ENCODE measurements at regions not wholly inside any gene's neighbourhood (a gene's known extent, or its start where the extent isn't known, plus 50 kb on each side); places are given as distances from the start of the nearest gene placed in this dataset.

- FAIRE-seq (no peak), DNase-seq (ENCODE audit: low read depth, low spot score) (no peak), ATAC-seq (no peak)
- Histone ChIP-seq H3K9me3 (replicated peaks; ENCODE audit: control insufficient read depth, insufficient read depth, low read length) (no peaks in the 10 kb centered on the region), H3K4me1 (ENCODE audit: control insufficient read depth, insufficient read depth, low read length) (no peaks in the 10 kb centered on the region), H3K4me2 (ENCODE audit: control insufficient read depth, insufficient read depth) (no peak overlapping the region), H4K20me1 (ENCODE audit: control insufficient read depth, insufficient read depth) (no peaks in the 10 kb centered on the region), H3K79me2 (ENCODE audit: control insufficient read depth, insufficient read depth, low read length) (no peaks in the 10 kb centered on the region), H3K9ac (ENCODE audit: control insufficient read depth, insufficient read depth, low read length) (no peak overlapping the region), H3K36me3 (ENCODE audit: control insufficient read depth in 2 of 2, insufficient read depth in 2 of 2, low read length in 1 of 2) (no peaks in the 10 kb centered on the region), H3K27me3 (replicated peaks in 1 of 2; ENCODE audit: control insufficient read depth in 2 of 2, insufficient read depth in 2 of 2, low read length in 1 of 2) (no peaks in the 10 kb centered on the region), H3K4me3 (no peak overlapping the region), H3K27ac (ENCODE audit: control insufficient read depth, insufficient read depth) (no peak overlapping the region), H2AFZ (ENCODE audit: control insufficient read depth, low read depth, low read length) (no peak overlapping the region)
- WGBS (ENCODE audit: insufficient coverage, insufficient replicate concordance, low lambda C conversion rate, missing lambda C conversion rate): 9% methylated on average over 2 of the region's 2 CpGs
- RAD21 ChIA-PET (ENCODE audit: unreplicated experiment): no interaction called here
- in situ Hi-C loops (cut with MboI) (no loop called here), intact Hi-C loops (cut with micrococcal nuclease; ENCODE audit: unreplicated experiment) (no loop called here)
- no TSS peak for BruUV-seq (replicated peaks)
- TF ChIP-seq POLR2AphosphoS2 (IDR thresholded peaks at IDR 0.05; ENCODE audit: low read depth, low read length): no peak
- POLR2A ChIA-PET: no interaction called here
- CTCF ChIA-PET: no interaction called here
- SMC1A ChIA-PET (ENCODE audit: uncharacterized antibody, unreplicated experiment): no interaction called here
Observed at GRCh38 chr4:160373911-160374310, 1271.0 kb downstream of the RAPGEF2 start.

GRCh38 chr4:160375772-160376452 lies 1273.0 kb downstream of the RAPGEF2 start:
- H4K20me1 ChIP-seq (ENCODE audit: control insufficient read depth, insufficient read depth): no peaks in the 10 kb centered on the region
- BruUV-seq (replicated peaks): no TSS peak
- no peak for TF ChIP-seq PML (IDR thresholded peaks at IDR 0.05; ENCODE audit: low read length)
- no peak for TF ChIP-seq JUNB (IDR thresholded peaks at IDR 0.05)
- TF ChIP-seq SMAD1 (IDR thresholded peaks at IDR 0.05; ENCODE audit: low read depth, partially characterized antibody): no peak
- no peak for TF ChIP-seq SMC3 (IDR thresholded peaks at IDR 0.05; ENCODE audit: borderline replicate concordance, low read length)
- no peak for TF ChIP-seq NR2C1 (IDR thresholded peaks at IDR 0.05)
- TF ChIP-seq REST (IDR thresholded peaks at IDR 0.05; ENCODE audit: low read depth, low read length): no peak
- no peak for TF ChIP-seq MTA2 (IDR thresholded peaks at IDR 0.05; ENCODE audit: low read depth)
- TF ChIP-seq TBL1XR1 (IDR thresholded peaks at IDR 0.05; ENCODE audit: low read depth, low read length): no peak
- no peak for TF ChIP-seq ZBTB11 (CRISPR knock-in tag; IDR thresholded peaks at IDR 0.05)
- H3K36me3 ChIP-seq (ENCODE audit: control insufficient read depth in 2 of 2, insufficient read depth in 2 of 2, low read length in 1 of 2): no peaks in the 10 kb centered on the region
- intact Hi-C loops (cut with micrococcal nuclease; ENCODE audit: unreplicated experiment): no loop called here
- ChIA-PET RAD21 (ENCODE audit: unreplicated experiment) (no interaction called here), CTCF (no interaction called here), SMC1A (ENCODE audit: uncharacterized antibody, unreplicated experiment) (no interaction called here), POLR2A (interaction anchor here (1.2 kb wide), 1 partner anchor 17 kb away, joined by 6 read pairs; no protein-coding TSS in a partner anchor)
- DNase-seq (ENCODE audit: low read depth, low spot score) (no peak), ATAC-seq (no peak), FAIRE-seq (no peak)
- H3K4me2 ChIP-seq (ENCODE audit: control insufficient read depth, insufficient read depth): no peak overlapping the region
- WGBS (ENCODE audit: insufficient coverage, insufficient replicate concordance, low lambda C conversion rate, missing lambda C conversion rate): 68% methylated on average over 2 of the region's 2 CpGs
- no peaks in the 10 kb centered on the region for H3K4me1 ChIP-seq (ENCODE audit: control insufficient read depth, insufficient read depth, low read length)
- no peak overlapping the region for H3K27ac ChIP-seq (ENCODE audit: control insufficient read depth, insufficient read depth)
- no peaks in the 10 kb centered on the region for H3K79me2 ChIP-seq (ENCODE audit: control insufficient read depth, insufficient read depth, low read length)
- no peak overlapping the region for H2AFZ ChIP-seq (ENCODE audit: control insufficient read depth, low read depth, low read length)
- H3K4me3 ChIP-seq: no peak overlapping the region
- H3K27me3 ChIP-seq (replicated peaks in 1 of 2; ENCODE audit: control insufficient read depth in 2 of 2, insufficient read depth in 2 of 2, low read length in 1 of 2): no peaks in the 10 kb centered on the region
- H3K9ac ChIP-seq (ENCODE audit: control insufficient read depth, insufficient read depth, low read length): no peak overlapping the region
- no peaks in the 10 kb centered on the region for H3K9me3 ChIP-seq (replicated peaks; ENCODE audit: control insufficient read depth, insufficient read depth, low read length)
- in situ Hi-C loops (cut with MboI): no loop called here
